Endothelial cell of hepatic sinusoid (primary cell): ENCODE measurements at regions not wholly inside any gene's neighbourhood (a gene's known extent, or its start where the extent isn't known, plus 50 kb on each side); places are given as distances from the start of the nearest gene placed in this dataset.
"Not testable (repeated sequence)": the region's sequence is repeated elsewhere in the genome, so short reads cannot be mapped to it uniquely, and the experiment has no call there.

ENCODE experiments used
- in situ Hi-C: cut with HindIII; loops from 2 replicates; pipeline ENCODE4 v1.10.0; 2017; ENCODE audit warnings: low sequenced_read_pairs

DNA sequence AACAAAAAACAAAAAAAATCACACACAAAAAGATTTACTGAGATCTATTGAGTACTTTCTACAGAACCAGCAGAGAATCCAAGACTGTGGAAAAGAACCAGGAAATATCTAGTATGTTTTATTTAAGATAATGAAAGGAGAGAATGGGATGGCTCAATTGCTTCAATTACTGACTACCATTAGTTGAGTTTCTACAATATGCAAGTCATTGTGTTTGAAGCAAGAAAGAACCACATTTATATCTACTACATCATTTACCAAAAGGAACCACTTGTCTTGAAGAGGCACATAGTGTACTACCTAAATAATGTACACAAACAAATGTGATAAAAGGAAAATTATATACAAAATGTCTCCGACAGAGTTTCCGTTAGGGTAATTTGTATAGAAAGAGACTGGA is 325.9 kb upstream of the TNC start:
- in situ Hi-C loops = no loop called here

DNA sequence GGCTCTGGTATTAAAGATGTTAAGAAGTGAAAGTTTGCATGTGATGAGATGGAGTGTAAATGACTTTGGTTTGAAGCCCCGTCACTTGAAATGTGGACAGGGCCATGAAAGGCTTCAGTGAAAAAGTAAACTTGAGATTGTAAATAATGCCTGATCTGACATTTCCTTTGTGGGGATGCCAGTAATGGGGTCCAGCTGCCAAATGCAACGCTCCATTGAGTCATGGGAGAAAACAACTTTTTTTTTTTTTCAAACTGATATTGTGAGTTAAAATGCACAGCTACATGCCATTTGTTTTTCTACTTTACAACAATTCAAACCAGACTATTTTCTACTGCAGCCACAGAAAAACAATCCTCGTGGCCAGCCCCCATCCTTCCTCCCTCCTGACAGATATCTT is 327.0 kb upstream of the TNC start:
- in situ Hi-C loops = no loop called here

DNA sequence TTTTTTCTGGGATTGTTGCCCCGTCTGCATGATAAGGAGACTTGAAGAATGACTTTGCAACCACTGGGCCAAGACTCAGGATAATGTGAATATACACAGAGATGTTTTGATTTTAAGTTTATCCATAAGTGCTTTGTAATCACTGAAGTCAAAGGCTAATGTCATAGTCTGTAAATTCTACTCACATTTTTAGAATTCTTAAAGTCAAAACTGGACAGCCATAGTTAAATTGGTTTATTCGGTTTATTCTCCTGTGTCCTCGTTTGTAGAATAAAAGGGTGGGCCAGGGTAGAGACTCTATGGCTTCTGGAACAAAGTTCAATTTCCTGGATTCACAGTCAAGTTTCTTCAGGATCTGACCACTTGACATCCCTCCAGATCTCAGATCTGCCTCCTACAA is 327.7 kb upstream of the TNC start:
- in situ Hi-C loops = no loop called here

DNA sequence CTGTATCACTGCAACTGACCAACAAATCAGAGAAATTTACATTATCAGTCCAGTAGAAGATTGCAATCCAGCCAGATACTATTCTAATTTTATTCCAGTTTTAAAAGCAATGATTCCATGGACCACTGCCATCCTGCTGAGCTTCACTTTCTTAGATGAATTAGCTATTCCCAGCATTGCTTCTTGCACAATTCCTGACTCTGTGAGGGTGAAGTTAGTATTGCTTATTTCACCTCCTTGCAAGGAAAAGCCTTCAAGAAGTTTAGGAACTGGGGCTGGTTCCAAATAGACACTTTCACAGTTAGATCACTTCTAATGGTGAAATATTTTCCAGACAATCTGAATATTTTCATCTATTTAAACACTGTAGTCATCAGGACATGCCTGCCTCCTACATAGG is 338.6 kb upstream of the TNC start:
- in situ Hi-C loops = no loop called here

DNA sequence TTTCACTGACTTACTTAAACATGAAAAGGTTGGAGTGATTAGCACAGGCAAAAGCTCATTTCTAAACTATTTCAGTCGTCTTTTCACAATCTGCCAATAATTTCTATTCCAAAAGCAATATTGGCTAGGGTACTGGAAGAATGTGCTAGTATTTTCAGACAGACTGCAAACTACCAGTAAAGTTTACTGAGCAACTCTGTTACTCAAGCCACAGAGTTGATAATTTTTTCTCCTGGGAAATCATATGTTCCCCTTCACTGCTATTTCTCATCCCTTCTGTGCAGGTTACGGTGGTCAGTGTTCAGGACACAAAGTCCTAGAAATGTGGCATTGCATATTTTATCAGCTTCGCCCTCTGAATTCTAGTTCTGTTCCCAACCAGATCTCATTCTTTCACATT is 343.3 kb upstream of the TNC start:
- in situ Hi-C loops = no loop called here

DNA sequence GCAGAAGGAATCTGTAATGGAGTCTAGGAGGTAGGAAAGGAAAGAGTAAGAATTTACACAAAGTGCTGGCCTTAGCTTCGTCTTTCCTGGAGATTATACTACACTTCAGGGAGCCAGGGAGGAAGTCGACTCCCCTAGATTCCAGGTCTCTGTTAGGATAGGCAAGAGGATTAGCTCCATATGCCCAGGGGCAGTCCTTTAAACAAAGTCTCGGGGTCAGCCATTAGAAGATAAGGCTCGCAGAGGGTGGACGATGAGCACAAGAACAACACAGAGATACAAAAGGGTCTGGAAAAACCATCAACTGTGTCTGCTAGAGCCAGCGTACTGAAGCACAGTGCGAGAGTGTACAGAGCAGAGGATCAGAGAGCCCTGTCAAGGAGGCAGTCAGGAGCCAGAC is 344.7 kb upstream of the TNC start:
- in situ Hi-C loops = no loop called here

DNA sequence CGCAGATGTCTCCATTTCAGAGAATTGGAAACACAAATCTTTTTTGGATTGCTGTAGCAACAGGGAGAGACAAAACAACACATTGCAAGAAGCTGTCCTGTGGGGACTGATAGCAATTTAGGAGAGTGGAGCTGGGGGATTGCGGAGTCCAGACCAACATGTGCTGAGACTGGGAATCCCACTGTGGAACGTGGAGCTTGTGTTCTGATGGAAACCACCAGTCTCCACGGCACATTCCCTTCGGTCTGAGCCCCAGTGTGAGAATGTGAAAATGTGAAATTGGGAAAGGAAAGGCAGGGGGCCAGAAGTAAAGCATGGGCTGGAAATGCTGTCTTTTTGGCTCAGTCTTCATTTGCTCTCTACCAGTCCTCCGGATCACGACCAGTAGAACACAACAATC is 348.8 kb upstream of the TNC start:
- in situ Hi-C loops = no loop called here

DNA sequence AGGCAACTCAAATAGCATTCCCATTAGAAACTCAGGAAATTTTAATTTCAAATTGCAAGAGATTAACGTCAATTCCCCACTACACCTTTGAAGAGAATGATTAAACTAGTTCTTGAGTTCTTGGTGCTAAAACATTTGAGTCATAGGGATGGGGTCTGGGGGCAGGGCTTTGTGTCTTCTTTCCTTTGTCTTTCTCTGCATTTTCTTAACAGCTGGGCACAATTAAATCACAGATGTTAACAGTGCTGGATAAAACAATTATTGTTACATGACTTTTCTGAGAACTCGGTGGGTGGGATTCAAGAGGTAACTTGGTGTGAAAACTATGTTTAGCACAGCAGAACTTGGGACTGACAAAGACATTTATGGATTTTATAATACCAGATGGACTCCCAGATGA is 351.9 kb upstream of the TNC start:
- in situ Hi-C loops = no loop called here

DNA sequence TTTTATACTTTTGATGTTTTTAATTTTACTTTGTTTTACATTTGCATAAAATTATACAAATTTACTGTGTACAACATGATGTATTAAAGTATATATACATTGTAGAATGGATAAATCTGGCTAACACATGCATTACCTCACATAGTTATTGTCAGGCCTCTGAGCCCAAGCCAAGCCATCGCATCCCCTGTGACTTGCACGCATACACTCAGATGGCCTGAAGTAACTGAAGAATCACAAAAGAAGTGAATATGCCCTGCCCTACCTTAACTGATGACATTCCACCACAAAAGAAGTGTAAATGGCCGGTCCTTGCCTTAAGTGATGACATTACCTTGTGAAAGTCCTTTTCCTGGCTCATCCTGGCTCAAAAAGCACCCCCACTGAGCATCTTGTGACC is 355.1 kb upstream of the TNC start:
- in situ Hi-C loops = not testable (repeated sequence)

DNA sequence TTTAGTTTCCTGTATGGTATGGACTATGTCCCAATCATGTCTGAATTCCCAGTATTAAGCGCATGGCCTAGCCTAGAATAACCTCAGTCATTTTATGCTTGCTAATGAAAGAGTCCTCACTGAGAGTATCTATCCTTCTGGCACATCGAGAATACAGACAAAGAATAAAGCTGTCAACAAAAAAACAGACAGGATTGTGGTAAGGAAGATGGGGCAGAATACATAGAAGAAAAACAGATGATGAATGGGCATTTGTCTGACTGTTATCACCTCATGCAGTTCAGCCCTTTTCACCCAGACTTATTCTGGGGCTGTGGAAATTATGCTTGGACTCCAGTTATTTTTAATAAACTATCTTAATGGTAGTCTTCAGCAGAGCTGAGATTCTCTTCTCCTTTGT is 363.8 kb upstream of the TNC start:
- in situ Hi-C loops = no loop called here

DNA sequence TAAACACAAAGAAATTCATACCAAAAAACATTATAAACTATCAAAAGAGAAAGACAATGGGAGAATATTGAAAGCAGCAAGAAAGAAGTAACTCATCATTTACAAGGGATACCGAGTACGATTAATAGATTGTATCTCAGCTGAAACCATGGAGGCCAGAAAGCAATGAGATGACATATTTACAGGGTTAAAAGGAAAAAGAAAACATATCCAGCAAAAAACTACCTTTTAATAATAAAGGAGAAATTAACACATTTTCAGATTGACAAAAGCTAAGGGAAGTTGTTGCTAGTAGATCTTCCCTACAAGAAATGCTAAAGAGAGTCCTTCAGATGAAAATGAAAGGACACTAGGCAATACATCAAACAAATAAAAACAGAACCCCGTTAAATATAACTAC is 364.8 kb upstream of the TNC start:
- in situ Hi-C loops = no loop called here

DNA sequence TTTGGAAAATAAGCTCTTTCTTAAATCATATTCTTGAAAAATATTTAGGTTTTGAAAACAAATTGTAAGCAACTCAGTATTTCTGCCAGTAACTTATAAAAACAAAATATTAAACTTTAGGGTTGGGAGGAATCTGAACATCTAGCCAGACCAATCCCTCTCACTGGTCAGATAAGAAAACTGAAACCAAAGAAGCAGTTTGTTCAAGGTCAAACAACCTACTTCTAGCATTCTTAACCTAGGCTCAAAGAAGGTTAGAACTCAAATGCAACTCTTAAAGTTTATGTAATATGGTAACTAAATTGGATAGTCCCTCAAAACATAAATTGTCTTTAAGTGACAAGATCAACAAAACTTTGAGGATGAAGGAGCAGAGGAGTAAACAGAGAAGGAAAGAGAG is 374.9 kb upstream of the TNC start:
- in situ Hi-C loops = no loop called here

DNA sequence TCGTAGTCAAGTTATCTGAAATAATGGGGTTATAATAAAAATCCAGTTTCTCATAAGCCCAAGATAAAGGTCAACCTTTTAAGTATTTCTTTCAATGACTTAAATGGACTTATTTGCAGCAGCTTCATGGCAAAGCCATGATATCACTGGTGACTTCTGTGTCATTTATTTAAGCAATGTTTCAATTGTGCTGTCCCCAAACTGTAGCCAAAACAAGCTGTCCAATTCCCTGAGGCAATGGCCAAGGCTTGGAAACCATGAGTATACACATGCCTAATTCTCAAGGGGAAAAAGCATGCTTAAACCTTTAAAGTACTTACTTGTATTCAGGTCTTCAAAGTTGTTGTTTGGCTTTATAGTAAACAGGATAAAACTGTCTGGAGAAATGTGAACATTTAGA is 376.4 kb upstream of the TNC start:
- in situ Hi-C loops = no loop called here

DNA sequence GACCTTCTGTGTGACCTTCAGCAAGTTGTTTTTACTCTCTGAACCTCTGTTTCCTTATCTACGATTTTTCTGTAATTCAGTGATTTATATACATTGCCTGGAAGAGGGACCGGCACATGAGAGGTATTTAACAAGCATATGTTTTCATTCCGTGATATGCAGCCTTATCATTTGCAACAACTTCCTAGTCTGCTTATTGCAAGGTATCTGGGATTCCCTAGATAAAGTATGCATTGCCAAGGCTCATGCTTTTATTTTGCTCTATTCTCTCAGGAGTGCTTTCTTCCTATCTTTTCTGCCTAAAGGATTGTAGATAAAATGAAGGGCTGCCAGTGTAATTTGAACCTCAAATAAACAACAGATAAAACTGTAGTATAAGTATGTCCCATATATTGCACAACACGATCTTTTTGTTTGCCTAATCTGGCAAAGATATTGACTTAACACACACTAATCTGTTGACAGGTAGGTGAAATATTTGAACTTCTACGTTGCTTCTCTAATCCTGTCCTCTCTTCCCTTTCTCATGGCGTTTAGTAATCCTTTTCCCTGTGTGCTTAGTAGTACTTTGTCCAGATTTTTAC is 377.2 kb upstream of the TNC start:
- in situ Hi-C loops = no loop called here

DNA sequence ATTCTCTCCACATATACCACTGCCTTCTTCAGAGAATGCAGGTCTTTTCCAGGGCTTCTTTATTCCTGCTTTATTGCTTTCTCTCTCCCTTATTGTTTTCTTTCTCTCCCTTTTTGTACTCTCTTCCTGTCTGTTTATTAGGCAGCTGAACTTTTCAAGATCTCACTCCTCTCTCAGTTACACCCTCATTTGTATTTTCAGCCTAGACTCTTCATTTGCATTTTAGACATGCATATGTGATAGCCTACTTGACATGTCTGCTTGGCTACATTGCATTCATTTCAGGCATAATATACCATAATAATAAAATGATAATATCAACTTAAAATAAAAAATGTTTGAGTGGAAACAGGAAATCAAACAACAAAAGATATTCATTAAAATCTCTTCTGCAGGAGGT is 377.9 kb upstream of the TNC start:
- in situ Hi-C loops = no loop called here

DNA sequence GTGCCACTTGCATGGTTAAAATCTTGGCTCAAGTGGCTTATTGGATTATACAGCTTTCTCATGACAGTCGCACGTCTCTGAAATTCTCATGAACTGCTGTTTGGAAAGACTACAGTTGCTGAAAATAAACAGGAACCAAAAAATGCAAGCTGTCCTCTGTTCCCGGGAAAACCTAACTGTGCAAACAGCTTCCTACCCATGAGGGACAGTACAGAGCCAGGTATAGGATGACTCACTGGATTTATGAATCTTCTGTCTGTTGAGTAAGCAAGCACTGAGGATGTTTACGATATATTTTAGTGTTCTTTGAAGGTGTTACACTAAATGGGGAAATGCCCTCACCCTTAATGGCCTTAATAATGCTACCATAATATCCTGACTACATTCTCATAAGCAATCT is 380.3 kb upstream of the TNC start:
- in situ Hi-C loops = no loop called here

DNA sequence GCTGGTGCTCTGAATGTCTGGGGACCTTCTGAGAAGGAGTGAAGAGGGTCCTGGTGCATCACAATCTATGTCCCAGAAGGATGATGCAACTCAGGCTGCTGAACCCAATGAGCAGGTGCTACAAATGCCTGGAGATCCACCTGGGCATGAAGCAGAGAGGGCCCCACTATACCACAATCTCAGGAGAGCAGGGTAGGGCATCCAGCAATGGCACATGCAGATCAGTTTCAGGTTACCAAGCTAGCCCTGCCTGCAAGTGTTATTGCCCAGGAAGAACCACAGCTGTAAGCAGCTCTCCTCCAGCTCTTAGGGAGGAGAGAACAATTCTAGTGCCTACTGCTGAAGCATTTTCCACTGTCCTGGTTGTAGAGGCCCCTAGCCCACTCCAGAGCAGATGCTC is 389.2 kb upstream of the TNC start:
- in situ Hi-C loops = no loop called here

DNA sequence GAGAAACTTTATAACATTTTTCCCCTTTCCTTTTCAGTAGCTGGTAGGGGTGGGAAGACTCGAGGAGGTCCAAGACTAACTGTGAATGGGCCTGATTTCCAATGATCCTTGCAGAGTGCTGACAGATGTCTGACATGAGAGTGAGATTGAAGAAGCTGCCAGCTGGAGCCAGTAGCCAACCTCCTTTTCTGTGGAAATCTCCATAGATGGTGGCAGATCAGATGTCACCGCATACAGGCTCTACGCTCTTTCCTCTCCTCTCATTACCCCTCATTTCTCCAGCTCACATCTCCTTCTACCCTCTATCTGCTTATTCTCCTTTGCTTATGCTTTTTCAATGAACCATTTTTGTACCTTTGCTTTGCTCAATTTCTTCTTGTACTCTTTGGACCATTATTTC is 395.2 kb upstream of the TNC start:
- in situ Hi-C loops = no loop called here

DNA sequence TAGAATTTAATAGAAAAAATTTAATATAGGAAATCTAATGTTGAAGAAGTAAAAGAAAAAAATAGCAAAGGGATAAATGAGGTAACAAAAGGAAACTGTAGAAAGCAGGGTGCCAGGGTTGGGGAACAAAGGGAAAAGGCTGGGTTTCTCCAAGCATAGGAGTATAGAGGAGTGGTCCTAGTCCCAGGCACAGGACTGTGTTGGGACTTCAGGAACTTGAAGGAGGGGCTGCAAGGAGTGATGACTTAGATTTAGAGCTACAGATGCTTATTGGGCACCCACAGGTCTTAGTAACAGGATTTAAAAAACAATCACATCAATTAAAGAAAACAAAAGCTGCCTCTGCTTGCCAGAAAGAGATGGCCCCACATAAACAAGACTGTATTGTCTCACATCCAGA is 396.5 kb upstream of the TNC start:
- in situ Hi-C loops = no loop called here

DNA sequence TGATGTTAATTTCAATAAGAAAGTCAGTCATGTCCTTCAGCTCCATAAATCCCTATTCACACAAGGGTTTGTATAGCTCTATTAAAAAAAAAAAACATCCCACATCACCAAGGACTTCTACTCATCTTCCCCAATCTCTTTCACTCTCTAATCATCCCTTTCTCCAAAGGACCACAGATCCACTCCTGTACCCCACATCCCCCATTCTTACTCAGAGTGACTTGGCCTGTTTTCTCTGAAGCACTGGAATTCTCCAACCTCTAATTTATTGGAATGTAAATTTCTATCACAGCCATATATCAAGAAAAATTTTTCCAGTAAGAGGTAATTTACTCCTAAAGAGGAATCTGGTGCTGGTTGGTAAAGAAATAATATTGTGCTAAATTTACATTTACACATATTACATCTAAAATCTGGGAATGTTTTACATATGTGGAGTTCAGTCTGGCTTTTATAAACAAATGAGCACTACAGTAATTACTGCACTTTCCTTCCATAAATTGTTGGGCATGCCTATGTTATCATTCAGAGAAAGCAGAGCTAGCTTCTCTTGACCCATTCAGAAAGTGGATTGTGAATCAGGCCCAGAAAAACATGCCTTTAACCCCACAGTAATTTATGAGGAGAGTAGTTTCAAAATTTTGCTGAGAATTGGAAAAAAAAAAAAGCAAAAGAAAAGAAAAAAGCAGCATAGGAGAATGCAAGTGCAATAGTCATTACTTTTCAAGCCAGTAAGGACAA is 399.5 kb upstream of the TNC start:
- in situ Hi-C loops = no loop called here

DNA sequence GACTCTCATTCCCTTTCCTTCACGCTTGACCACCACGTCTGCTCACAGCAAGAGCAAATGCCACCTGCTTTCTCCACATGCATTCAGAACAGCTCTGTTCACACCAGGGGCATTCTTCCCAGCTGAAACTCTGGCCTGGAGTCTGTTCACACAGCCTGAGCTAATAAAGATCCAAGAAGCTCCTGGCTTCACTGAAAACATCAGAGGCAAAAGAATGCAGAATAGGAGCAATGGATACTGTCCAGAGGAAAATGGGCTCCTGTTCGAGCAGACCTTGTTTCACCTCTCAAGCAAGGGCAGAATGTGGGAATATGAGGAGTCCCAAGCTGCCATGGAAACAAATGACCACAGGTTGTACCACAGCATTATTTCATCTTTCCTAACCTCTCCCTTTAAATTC is 402.7 kb upstream of the TNC start:
- in situ Hi-C loops = no loop called here

DNA sequence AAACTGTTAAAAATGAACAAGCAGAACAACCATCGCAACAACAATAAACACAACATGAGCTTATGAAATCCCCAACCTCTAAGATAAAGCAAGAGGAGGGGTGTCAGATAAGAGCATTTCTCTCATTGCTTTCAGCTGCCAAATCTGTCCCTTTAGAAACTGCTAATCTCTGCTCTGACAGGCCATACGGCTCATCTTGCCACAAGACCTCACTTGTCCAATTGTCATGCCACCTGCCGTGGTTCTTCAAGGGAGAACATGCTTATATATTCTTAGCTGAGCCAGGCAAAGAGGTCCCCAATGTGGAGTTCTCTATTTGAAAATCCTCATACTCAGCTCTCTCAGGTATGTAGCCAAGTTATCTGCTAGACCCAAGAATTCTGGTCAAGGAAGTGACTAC is 405.0 kb upstream of the TNC start:
- in situ Hi-C loops = no loop called here

DNA sequence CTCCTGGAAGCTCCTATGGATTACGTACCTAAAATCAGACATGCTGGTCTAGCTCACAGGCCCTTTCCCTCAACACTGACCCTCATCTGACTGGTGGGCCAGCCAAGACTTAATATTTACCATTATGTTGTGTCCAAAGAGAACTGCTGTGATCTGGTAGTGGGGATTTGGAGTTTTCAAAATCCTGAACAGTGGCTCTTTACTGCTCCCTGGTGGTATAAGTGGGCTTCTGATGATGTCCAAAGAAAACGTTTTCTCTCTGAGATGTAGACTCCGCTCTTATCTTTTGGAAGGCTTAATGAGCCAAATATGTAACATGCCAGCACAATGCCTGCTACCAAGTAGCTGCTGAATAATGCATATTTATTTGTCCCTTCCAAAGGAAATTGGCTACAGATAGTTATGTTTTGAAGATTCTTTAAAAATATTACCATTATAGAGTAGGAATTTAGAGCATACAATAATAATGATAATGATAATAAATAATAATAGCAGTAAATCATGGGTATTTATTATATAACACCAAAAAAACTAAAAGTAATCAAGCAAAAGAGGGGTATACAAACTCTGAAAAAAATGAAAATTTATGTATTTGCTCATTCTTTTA is 406.6 kb upstream of the TNC start:
- in situ Hi-C loops = no loop called here
